CD4-positive, alpha-beta T cell (primary cell): ENCODE measurements at regions not wholly inside any gene's neighbourhood (a gene's known extent, or its start where the extent isn't known, plus 50 kb on each side); places are given as distances from the start of the nearest gene placed in this dataset.

Experiments
- ATAC-seq: fragments of 200-7000 bp; cut with Tn5 transposase; one replicate; pipeline ENCODE4 v1.10.0; 2022; ENCODE audit warnings: mild to moderate bottlenecking; ENCODE audit not compliant: poor library complexity
- CTCF ChIA-PET: fragments of 350-600 bp; sonication (Branson Sonifier 250); formaldehyde crosslinking; loops from one replicate; lab custom pipeline; 2021; ENCODE audit warnings: antibody characterized with exemption, inconsistent platforms; lab: Charles Lee
- POLR2A ChIA-PET: fragments of 350-600 bp; sonication (Branson Sonifier 250); formaldehyde crosslinking; loops from one replicate; lab custom pipeline; 2021; ENCODE audit warnings: antibody characterized with exemption, inconsistent platforms; lab: Charles Lee
- DNase-seq, 14 experiments: peaks; one replicate each; pipeline ENCODE4 v3.0.0-alpha.2; 2013 to 2020; ENCODE audit warnings: mixed read lengths in 2 of 14
- H3K27ac ChIP-seq, 2 donors: one replicate each; pipeline versions ENCODE4 v1.5.1 to v1.7.0; 2013; ENCODE audit warnings: low read length in 2 of 2, low read depth in 1 of 2, mild to moderate bottlenecking in 1 of 2
- H3K27me3 ChIP-seq, 2 experiments: 1 replicate in 1 of 2; 2 replicates in 1 of 2; pipeline versions ENCODE4 v1.6.1 to v1.7.0; 2013; ENCODE audit warnings: low read length in 2 of 2, control low read depth in 1 of 2, mild to moderate bottlenecking in 1 of 2, moderate library complexity in 1 of 2; ENCODE audit not compliant: insufficient read depth in 2 of 2, control insufficient read depth in 1 of 2
- H3K36me3 ChIP-seq: one replicate; pipeline ENCODE4 v1.6.1; 2013; ENCODE audit warnings: low read length, control low read depth; ENCODE audit not compliant: insufficient read depth
- H3K4me1 ChIP-seq: one replicate; pipeline ENCODE4 v1.6.1; 2013; ENCODE audit warnings: low read length, control low read depth; ENCODE audit not compliant: insufficient read depth
- H3K4me3 ChIP-seq: one replicate; pipeline ENCODE4 v1.5.1; 2013; ENCODE audit warnings: mild to moderate bottlenecking, low read length, moderate library complexity
- H3K9me3 ChIP-seq, 2 experiments: 1 replicate in 1 of 2; 2 replicates in 1 of 2; pipeline versions ENCODE4 v1.6.1 to v1.7.0; 2013; ENCODE audit warnings: low read length in 2 of 2, mild to moderate bottlenecking in 2 of 2, control low read depth in 1 of 2, moderate library complexity in 1 of 2; ENCODE audit not compliant: control insufficient read depth in 1 of 2, insufficient read depth in 1 of 2
- H3K27ac Mint-ChIP-seq: one replicate; pipeline ENCODE4 v1.8.0; 2020; ENCODE audit warnings: mixed read lengths
- H3K27me3 Mint-ChIP-seq: one replicate; pipeline ENCODE4 v1.8.0; 2021; ENCODE audit warnings: mixed read lengths
- H3K36me3 Mint-ChIP-seq: one replicate; pipeline ENCODE4 v1.8.0; 2021; ENCODE audit warnings: low read depth, mixed read lengths
- H3K4me1 Mint-ChIP-seq: one replicate; pipeline ENCODE4 v1.8.0; 2021; ENCODE audit warnings: low read depth, mixed read lengths
- H3K4me3 Mint-ChIP-seq: one replicate; pipeline ENCODE4 v1.8.0; 2020; ENCODE audit warnings: mild to moderate bottlenecking, mixed read lengths
- H3K9me3 Mint-ChIP-seq: one replicate; pipeline ENCODE4 v1.8.0; 2020; ENCODE audit warnings: mixed read lengths
- intact Hi-C, 2 experiments: fragments of 100-400 bp; cut with DNase I in 1 of 2; cut with micrococcal nuclease in 1 of 2; formaldehyde crosslinking; loops; one replicate each; pipeline versions ENCODE4 v1.15.1 to v1.9.0; 2023 to 2025; cut with DNase I, micrococcal nuclease
- TF ChIP-seq, protein P1 (sequence below): fragments of 200-600 bp; IDR thresholded peaks from one replicate; pipeline ENCODE4 v1.8.0; 2022; ENCODE audit warnings: antibody characterized with exemption, mild to moderate bottlenecking

GRCh38 chr6:139525415-139525814 is 151.0 kb upstream of the CITED2 start:
- H3K27ac ChIP-seq = no peak overlapping the region
- no peak overlapping the region for H3K4me3 Mint-ChIP-seq
- DNase-seq = no peak
- intact Hi-C loops = loop anchor here in 1 of 2 experiments (5.0 kb wide), 1 partner anchor 148 kb away; no protein-coding TSS in a partner anchor
- H3K36me3 ChIP-seq = no peaks in the 10 kb centered on the region
- H3K9me3 Mint-ChIP-seq = no peaks in the 10 kb centered on the region
- ATAC-seq = no peak
- H3K9me3 ChIP-seq = no peaks in the 10 kb centered on the region
- H3K27me3 Mint-ChIP-seq = no peaks in the 10 kb centered on the region
- H3K4me3 ChIP-seq = no peak overlapping the region
- H3K4me1 Mint-ChIP-seq = peaks cover 1% of the 10 kb centered on the region
- H3K27ac Mint-ChIP-seq = no peak overlapping the region
- POLR2A ChIA-PET = no interaction called here
- TF ChIP-seq, protein P1, sequence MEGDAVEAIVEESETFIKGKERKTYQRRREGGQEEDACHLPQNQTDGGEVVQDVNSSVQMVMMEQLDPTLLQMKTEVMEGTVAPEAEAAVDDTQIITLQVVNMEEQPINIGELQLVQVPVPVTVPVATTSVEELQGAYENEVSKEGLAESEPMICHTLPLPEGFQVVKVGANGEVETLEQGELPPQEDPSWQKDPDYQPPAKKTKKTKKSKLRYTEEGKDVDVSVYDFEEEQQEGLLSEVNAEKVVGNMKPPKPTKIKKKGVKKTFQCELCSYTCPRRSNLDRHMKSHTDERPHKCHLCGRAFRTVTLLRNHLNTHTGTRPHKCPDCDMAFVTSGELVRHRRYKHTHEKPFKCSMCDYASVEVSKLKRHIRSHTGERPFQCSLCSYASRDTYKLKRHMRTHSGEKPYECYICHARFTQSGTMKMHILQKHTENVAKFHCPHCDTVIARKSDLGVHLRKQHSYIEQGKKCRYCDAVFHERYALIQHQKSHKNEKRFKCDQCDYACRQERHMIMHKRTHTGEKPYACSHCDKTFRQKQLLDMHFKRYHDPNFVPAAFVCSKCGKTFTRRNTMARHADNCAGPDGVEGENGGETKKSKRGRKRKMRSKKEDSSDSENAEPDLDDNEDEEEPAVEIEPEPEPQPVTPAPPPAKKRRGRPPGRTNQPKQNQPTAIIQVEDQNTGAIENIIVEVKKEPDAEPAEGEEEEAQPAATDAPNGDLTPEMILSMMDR = no peak
- no peaks in the 10 kb centered on the region for H3K36me3 Mint-ChIP-seq
- peaks cover 5% of the 10 kb centered on the region for H3K4me1 ChIP-seq
- CTCF ChIA-PET = no interaction called here
- H3K27me3 ChIP-seq = no peaks in the 10 kb centered on the region

- ChIA-PET POLR2A (no interaction called here), CTCF (no interaction called here)
- ATAC-seq = no peak
- Histone ChIP-seq H3K27ac (no peak overlapping the region), H3K4me1 (peaks cover under 1% of the 10 kb centered on the region), H3K27me3 (no peaks in the 10 kb centered on the region), H3K4me3 (no peak overlapping the region), H3K9me3 (no peaks in the 10 kb centered on the region), H3K36me3 (no peaks in the 10 kb centered on the region)
- Mint-ChIP-seq H3K27me3 (no peaks in the 10 kb centered on the region), H3K4me1 (no peaks in the 10 kb centered on the region), H3K9me3 (no peaks in the 10 kb centered on the region), H3K4me3 (no peak overlapping the region), H3K27ac (no peak overlapping the region), H3K36me3 (no peaks in the 10 kb centered on the region)
- intact Hi-C loops = no loop called here
- DNase-seq = no peak
- TF ChIP-seq, protein P1 = no peak
Observed at GRCh38 chr6:139523986-139524385, 149.5 kb upstream of the CITED2 start.

- Histone ChIP-seq H3K4me1 (no peaks in the 10 kb centered on the region), H3K9me3 (no peaks in the 10 kb centered on the region), H3K27ac (no peak overlapping the region), H3K4me3 (no peak overlapping the region), H3K27me3 (no peaks in the 10 kb centered on the region), H3K36me3 (no peaks in the 10 kb centered on the region)
- TF ChIP-seq, protein P1 = no peak
- no peaks in the 10 kb centered on the region for H3K9me3 Mint-ChIP-seq
- intact Hi-C loops = no loop called here
- POLR2A ChIA-PET = interaction anchor here (0.6 kb wide), 1 partner anchor 28 kb away, joined by 3 read pairs; no protein-coding TSS in a partner anchor
- H3K4me1 Mint-ChIP-seq = no peaks in the 10 kb centered on the region
- no peak for ATAC-seq
- H3K4me3 Mint-ChIP-seq = no peak overlapping the region
- no peak overlapping the region for H3K27ac Mint-ChIP-seq
- no peak for DNase-seq
- no peaks in the 10 kb centered on the region for H3K27me3 Mint-ChIP-seq
- no peaks in the 10 kb centered on the region for H3K36me3 Mint-ChIP-seq
- CTCF ChIA-PET = no interaction called here
Observed at GRCh38 chr6:139522511-139523220, 148.2 kb upstream of the CITED2 start.
